Right ventricle myocardium inferior (tissue), 1 donor: ENCODE measurements at regions not wholly inside any gene's neighbourhood (a gene's known extent, or its start where the extent isn't known, plus 50 kb on each side); places are given as distances from the start of the nearest gene placed in this dataset.
"Not testable (repeated sequence)": the region's sequence is repeated elsewhere in the genome, so short reads cannot be mapped to it uniquely, and the experiment has no call there.

Experiments
- ATAC-seq: fragments of 200-7000 bp; cut with Tn5 transposase; one replicate; pipeline ENCODE4 v1.9.1; 2020; ENCODE audit warnings: mild to moderate bottlenecking, moderate library complexity
- DNase-seq: peaks from one replicate; pipeline ENCODE4 v3.0.0; 2021; ENCODE audit errors: missing footprints
- intact Hi-C: fragments of 100-400 bp; cut with DNase I; formaldehyde crosslinking; loops from one replicate; pipeline ENCODE4 v1.11.0; 2022
- donor health status: DM: no; HTN: yes; CAD: no; lungs with severe emphysema.

- DNase-seq = no peak
- intact Hi-C loops = no loop called here
- no peak for ATAC-seq
Measured at GRCh38 chr2:49714454-49714853, 560.1 kb upstream of the FSHR start.

GRCh38 chr2:49702740-49703139, 548.4 kb upstream of the FSHR start:
- ATAC-seq (no peak), DNase-seq (no peak)
- intact Hi-C loops = no loop called here

GRCh38 chr2:49693961-49694360, 539.6 kb upstream of the FSHR start:
- no peak for ATAC-seq
- intact Hi-C loops = no loop called here
- DNase-seq = no peak

- DNase-seq, intact Hi-C loops, ATAC-seq: not testable (repeated sequence)
Measured at GRCh38 chr2:49692022-49692421, 537.7 kb upstream of the FSHR start.

- intact Hi-C loops = loop anchor here (2.0 kb wide), 1 partner anchor 457 kb away; no protein-coding TSS in a partner anchor
- DNase-seq = no peak
- ATAC-seq = no peak
Measured at GRCh38 chr2:49687918-49688317, 533.6 kb upstream of the FSHR start.

- DNase-seq = no peak
- ATAC-seq = no peak
- intact Hi-C loops = no loop called here
Measured at GRCh38 chr2:49686897-49687442, 532.7 kb upstream of the FSHR start.

- intact Hi-C loops = no loop called here
- ATAC-seq = no peak
Measured at GRCh38 chr2:49686291-49686690, 532.0 kb upstream of the FSHR start.

GRCh38 chr2:49677227-49677626, 522.9 kb upstream of the FSHR start:
- ATAC-seq = peak; percentile 65
- intact Hi-C loops = no loop called here

More at GRCh38 chr2:49686291-49686690, 532.0 kb upstream of the FSHR start:
- DNase-seq = no peak

GRCh38 chr2:49664827-49665226, 510.5 kb upstream of the FSHR start:
- DNase-seq = no peak
- ATAC-seq = no peak
- intact Hi-C loops = no loop called here

More at GRCh38 chr2:49677227-49677626, 522.9 kb upstream of the FSHR start:
- no peak for DNase-seq

- ATAC-seq = no peak
- no peak for DNase-seq
- intact Hi-C loops = no loop called here
Measured at GRCh38 chr2:49661809-49662208, 507.5 kb upstream of the FSHR start.

- DNase-seq = no peak
- no peak for ATAC-seq
- intact Hi-C loops = no loop called here
Measured at GRCh38 chr2:49656853-49657252, 502.5 kb upstream of the FSHR start.

GRCh38 chr2:49643149-49643548, 488.8 kb upstream of the FSHR start:
- ATAC-seq (no peak), DNase-seq (no peak)
- intact Hi-C loops = no loop called here

GRCh38 chr2:49640630-49641029, 486.3 kb upstream of the FSHR start:
- no peak for ATAC-seq
- intact Hi-C loops = no loop called here
- no peak for DNase-seq

- ATAC-seq (no peak), DNase-seq (no peak)
- intact Hi-C loops = no loop called here
Measured at GRCh38 chr2:49621016-49621415, 466.7 kb upstream of the FSHR start.

- ATAC-seq (no peak), DNase-seq (no peak)
- intact Hi-C loops = loop anchor here (5.0 kb wide), 1 partner anchor 782 kb away; no protein-coding TSS in a partner anchor
Measured at GRCh38 chr2:49619804-49620203, 465.5 kb upstream of the FSHR start.

- no peak for ATAC-seq
- intact Hi-C loops = loop anchor here (5.0 kb wide), 1 partner anchor 784 kb away; no protein-coding TSS in a partner anchor
- no peak for DNase-seq
Measured at GRCh38 chr2:49618491-49618890, 464.2 kb upstream of the FSHR start.

- no peak for DNase-seq
- intact Hi-C loops = loop anchor here (5.0 kb wide), 1 partner anchor 786 kb away; no protein-coding TSS in a partner anchor
- no peak for ATAC-seq
Measured at GRCh38 chr2:49616800-49617199, 462.5 kb upstream of the FSHR start.

GRCh38 chr2:49611796-49612195, 457.5 kb upstream of the FSHR start:
- intact Hi-C loops, DNase-seq, ATAC-seq: not testable (repeated sequence)

- ATAC-seq = no peak
- intact Hi-C loops = no loop called here
Measured at GRCh38 chr2:49600524-49600923, 446.2 kb upstream of the FSHR start.

GRCh38 chr2:49598231-49598630, 443.9 kb upstream of the FSHR start:
- ATAC-seq (no peak), DNase-seq (no peak)
- intact Hi-C loops = no loop called here

More at GRCh38 chr2:49600524-49600923, 446.2 kb upstream of the FSHR start:
- no peak for DNase-seq

- ATAC-seq (no peak), DNase-seq (no peak)
- intact Hi-C loops = no loop called here
Measured at GRCh38 chr2:49585921-49586320, 431.6 kb upstream of the FSHR start.
